ENCODE measurements at regions not wholly inside any gene's neighbourhood (a gene's known extent, or its start where the extent isn't known, plus 50 kb on each side); places are given as distances from the start of the nearest gene placed in this dataset.
"Not testable (repeated sequence)": the region's sequence is repeated elsewhere in the genome, so short reads cannot be mapped to it uniquely, and the experiment has no call there.

DNA sequence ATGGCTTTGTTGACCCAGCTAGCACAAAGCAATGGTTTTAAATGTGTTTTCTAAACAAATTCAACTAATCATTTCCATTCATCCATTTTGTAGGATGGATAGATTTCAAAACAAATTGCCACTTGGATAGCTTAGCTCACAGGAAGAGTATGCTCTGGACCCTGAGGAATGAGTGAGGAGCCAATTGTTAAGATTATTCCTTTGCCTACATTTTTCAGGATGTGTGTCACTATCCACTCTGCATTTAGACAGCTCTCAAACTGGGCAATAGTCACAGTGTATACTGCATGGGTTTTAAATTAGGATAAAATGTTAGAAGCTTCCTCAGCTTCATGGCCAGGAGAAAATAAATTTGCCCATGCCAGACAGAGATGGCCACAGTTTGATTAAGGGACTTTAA, 605.6 kb upstream of the TEX47 start:
- no peak for DNase-seq (ENCODE audit: low read depth in 3 of 3)

- no peak for DNase-seq (ENCODE audit: low read depth in 3 of 3)
Observed at GRCh38 chr7:89401690-89402089, 606.2 kb upstream of the TEX47 start.

DNA sequence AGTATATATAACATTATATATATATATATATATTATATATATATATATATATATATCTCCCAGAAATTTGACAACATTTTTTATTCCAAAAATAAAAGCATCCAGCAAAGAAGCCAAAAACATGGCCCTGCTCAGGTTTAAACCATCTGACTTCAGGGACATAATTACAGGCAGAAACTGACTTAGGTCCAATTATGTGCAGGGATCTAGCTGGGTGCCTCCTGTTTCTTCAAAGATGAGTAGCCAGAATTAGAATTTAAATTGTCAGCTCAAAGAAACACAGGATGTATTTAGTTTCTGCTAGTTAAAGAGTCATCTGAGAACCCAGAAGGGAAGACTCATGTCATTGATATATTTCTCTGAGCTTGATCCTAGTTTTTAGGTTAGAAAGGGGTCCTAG, 656.4 kb upstream of the TEX47 start:
- DNase-seq (ENCODE audit: low read depth in 3 of 3) = no peak

DNA sequence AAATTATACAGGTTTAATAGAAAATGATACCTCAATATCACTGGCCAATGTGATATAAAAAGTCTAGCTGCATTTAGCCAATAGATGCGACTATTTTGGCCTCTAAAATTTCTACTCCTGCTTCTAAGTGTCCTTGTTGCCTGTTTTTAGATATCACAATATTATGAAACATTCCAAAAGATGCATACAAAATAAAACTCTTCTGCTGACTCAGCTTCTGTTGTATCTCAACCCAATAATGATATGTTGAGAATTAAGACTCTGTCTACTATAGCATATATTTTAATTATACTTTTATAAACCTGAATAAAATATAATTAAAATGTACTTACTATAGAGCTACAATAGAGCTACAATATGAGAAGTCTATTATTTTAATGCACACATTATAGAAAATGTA, 661.0 kb upstream of the TEX47 start:
- DNase-seq (ENCODE audit: low read depth in 3 of 3) = no peak

GRCh38 chr7:89458114-89458513, 662.6 kb upstream of the TEX47 start:
- DNase-seq (ENCODE audit: low read depth in 3 of 3) = no peak

DNA sequence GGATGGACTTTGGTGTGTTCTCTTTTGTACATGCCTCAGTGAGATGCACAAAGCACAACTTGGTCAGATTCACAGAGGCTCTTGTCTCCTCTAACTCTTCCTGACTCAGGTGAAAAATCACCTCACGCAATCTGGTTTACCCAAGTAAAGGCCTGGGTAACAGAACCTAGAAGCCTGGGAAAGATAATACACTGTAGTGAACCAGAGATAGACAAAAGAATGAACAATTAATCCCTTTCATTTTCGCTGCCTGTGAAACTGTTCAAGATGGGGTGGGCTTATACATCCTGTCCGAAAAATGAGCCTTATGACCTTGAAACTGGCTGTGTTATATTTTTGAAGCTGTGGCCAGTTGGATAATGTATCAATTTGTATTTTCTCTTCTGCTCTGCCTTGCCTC, 678.9 kb upstream of the TEX47 start:
- no peak for DNase-seq (ENCODE audit: low read depth in 3 of 3)

DNA sequence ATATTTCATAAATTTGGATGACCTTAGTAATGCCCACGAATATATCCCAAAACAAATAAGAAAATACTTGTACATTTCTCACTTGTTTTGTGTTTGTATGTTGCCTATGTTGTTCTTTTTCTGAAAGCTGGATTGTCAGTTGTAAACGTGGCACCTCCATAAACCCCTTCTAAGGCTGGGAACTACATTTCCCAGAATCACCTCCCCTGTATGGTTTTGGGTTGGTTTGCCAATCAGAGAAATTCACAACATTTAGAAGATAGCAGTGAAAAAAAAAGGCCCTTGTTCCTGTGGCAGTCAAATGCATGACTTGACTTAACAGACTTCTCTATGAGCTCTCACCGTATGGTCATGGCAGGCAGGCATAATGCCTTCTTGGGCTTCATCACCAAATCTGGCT, 676.3 kb upstream of the STEAP1 start:
- DNase-seq (ENCODE audit: low read depth in 3 of 3) = no peak

DNA sequence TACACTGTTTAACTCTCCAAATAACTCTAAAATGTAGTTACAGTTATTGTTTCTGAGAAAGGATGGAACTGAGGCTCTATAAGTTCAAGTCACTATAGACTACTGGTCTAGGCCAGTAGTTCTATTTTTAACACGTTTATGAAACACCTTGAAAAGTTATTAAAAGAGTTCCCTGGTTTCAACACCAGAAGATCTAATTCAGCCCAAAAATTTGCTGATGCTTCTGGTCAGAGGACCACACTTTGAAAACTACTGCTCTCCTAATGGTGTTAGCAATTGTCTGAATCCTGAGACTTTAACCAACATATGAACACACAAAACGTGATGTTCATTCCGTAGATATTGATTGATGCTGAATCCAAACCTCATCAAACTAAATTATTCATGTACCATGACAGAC, 658.6 kb upstream of the STEAP1 start:
- DNase-seq (ENCODE audit: low read depth in 3 of 3) = no peak

DNA sequence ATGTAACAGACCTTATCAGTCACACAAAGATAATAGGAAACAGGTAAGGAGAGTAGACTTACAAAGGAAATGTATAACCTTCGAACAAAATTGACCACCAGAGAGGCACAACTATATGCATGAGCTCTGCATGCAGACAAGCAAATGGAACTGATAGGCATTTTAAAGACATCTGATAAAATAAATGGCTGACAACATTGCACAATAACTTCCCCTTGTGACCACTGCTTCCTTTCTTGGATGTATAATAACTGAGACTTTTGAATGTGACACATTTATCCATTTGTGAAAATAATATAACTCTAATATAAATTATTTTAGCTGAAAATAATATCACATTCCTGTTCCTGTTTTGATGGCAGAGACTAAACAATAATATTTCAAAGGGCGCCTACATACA, 654.2 kb upstream of the STEAP1 start:
- DNase-seq (ENCODE audit: low read depth in 3 of 3) = no peak

GRCh38 chr7:89503281-89503680, 651.0 kb upstream of the STEAP1 start:
- DNase-seq (ENCODE audit: low read depth in 3 of 3) = no peak

GRCh38 chr7:89507034-89507433, 647.2 kb upstream of the STEAP1 start:
- no peak for DNase-seq (ENCODE audit: low read depth in 3 of 3)

- DNase-seq (ENCODE audit: low read depth in 3 of 3) = no peak
Observed at GRCh38 chr7:89511900-89512299, 642.4 kb upstream of the STEAP1 start.

GRCh38 chr7:89514970-89515369, 639.3 kb upstream of the STEAP1 start:
- DNase-seq (ENCODE audit: low read depth in 3 of 3) = no peak

DNA sequence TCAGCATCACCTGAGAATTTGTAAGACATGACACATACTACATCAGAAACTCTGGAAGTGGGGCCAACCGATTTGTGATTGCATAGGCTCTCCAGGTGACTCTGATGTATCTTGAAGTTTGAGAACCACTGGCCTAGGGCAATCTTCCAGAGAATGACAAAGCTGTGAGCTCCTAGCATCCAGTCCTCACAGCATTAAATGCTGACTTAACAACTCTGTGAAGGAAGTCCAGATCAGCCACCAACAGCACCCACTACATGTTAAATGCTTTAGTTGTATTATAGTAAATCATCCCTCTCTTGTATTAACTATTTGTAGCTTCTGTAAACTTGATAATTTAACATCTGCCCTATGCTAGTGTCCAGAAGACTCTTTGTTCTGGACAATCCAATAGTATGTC, 636.5 kb upstream of the STEAP1 start:
- DNase-seq (ENCODE audit: low read depth in 3 of 3) = no peak

- no peak for DNase-seq (ENCODE audit: low read depth in 3 of 3)
Observed at GRCh38 chr7:89549768-89550167, 604.5 kb upstream of the STEAP1 start.

GRCh38 chr7:89554209-89554608, 600.1 kb upstream of the STEAP1 start:
- DNase-seq (ENCODE audit: low read depth in 3 of 3) = no peak

- no peak for DNase-seq (ENCODE audit: low read depth in 3 of 3)
Observed at GRCh38 chr7:89559596-89559995, 594.7 kb upstream of the STEAP1 start.

DNA sequence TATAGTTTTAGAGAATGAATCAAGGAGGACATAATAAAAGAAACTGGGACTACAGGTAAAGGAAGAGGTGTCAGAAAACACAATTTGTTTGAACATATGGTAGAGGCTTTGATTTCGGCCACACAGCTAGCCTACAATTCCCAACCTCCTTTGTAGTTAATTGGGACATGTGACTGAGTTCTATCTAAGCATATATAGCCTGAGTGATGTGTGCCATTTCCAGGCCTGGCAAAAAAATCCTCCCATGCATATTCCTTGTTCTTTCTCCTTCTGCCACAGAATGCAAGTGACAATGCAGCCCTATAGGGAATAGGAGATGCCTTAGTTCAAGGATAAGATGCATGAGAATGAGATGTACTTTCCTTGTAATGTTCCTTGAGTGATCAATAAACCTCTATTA, 590.7 kb upstream of the STEAP1 start:
- DNase-seq (ENCODE audit: low read depth in 3 of 3) = no peak

DNA sequence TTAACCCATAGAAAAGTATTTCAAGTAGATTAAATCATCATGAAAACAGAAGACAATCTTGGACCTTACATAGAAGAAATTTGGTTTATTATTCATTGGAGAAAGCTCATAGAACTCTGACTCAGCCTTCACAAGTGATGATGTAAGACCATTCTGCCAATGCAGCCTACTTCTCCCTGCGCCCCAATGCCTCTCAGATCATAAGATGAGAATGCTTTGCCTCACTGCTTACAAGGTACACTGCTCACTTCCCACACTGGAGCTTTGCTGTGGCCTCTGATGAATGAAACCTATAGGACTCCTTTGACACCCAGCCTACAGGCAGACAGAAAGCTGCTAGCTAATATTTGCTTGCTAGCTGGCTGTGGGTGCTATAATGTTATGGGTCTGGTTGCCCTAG, 569.4 kb upstream of the STEAP1 start:
- DNase-seq (ENCODE audit: low read depth in 3 of 3) = no peak

DNA sequence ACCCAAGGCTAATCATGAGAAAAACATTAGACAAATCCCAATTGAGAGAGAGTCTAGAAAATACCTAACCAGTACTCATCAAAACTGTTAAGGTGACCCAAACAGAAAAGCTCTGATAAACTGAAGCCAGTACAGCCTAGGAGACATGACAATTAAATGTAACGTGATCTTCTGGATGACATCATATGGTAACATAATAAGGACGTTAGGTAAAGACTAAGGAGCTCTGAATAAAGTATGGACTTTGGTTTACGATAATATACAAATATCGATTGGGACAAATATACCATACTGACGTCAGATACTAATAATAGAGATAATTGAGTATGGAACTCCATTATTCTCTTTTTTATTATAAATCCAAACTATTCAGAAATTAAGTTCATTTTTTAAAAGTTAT, 561.1 kb upstream of the STEAP1 start:
- DNase-seq (ENCODE audit: low read depth in 3 of 3) = no peak

DNA sequence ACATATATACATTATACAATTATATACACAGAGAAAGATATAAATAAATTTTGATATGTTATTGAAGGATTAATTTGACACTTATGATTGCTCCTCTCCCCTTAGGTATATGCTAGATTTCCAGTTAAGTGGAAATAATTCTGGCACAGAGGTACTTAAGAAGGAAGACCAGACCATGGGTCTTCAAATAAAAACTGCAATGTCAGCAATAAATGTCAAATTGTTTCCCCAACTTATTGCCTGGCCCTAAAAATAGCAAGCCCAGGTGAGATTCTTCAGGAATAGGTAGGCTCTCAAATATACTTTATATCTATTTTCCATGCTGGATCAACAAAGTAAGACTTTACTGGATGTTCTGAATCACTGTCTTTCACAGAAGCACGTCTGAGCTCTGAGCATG, 551.3 kb upstream of the STEAP1 start:
- no peak for DNase-seq (ENCODE audit: low read depth in 3 of 3)

DNA sequence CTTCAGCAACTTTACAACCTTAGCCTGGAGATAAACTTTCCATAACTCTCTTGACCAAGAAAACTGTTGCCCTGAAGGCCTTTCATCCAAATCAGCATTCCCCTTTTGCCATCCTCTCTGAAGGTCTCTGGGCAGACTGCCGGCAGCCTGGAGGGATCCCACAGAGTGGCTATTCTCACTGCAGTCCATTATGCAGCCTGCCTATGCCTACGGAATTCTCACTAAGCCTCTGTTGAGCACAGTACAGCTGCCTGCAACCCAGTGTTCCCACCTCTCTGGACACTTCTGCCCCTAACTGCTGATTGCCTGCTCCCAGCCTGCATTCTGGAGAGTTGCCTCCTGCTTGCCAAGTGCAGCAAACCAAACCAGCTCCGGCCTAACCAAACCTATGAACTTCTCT, 548.9 kb upstream of the STEAP1 start:
- DNase-seq (ENCODE audit: low read depth in 3 of 3) = no peak

DNA sequence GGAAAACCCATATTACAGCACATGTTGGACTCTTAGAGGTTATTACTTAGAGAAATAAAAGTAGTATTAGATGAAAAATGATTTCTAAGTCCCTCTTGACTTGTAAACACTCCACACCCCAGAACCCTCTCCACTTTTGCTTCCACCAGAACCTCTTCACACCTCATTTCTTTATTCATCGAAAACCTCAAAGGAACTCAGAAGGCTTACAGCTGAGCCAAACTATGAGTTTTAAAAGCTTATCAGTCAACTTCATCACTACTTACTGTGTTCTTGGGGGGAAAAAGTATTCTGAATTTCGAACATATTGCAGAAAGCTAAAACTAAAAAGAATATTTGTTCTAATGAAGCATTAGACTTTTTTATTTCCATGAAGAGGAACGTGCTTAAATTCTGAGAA, 547.8 kb upstream of the STEAP1 start:
- DNase-seq (ENCODE audit: low read depth in 3 of 3) = no peak

GRCh38 chr7:89607792-89608191, 546.5 kb upstream of the STEAP1 start:
- no peak for DNase-seq (ENCODE audit: low read depth in 3 of 3)

GRCh38 chr7:89616829-89617228, 537.4 kb upstream of the STEAP1 start:
- not testable (repeated sequence) for DNase-seq (ENCODE audit: low read depth in 3 of 3)
